ENCODE measurements at regions not wholly inside any gene's neighbourhood (a gene's known extent, or its start where the extent isn't known, plus 50 kb on each side); places are given as distances from the start of the nearest gene placed in this dataset.
"Not testable (repeated sequence)": the region's sequence is repeated elsewhere in the genome, so short reads cannot be mapped to it uniquely, and the experiment has no call there.

DNA sequence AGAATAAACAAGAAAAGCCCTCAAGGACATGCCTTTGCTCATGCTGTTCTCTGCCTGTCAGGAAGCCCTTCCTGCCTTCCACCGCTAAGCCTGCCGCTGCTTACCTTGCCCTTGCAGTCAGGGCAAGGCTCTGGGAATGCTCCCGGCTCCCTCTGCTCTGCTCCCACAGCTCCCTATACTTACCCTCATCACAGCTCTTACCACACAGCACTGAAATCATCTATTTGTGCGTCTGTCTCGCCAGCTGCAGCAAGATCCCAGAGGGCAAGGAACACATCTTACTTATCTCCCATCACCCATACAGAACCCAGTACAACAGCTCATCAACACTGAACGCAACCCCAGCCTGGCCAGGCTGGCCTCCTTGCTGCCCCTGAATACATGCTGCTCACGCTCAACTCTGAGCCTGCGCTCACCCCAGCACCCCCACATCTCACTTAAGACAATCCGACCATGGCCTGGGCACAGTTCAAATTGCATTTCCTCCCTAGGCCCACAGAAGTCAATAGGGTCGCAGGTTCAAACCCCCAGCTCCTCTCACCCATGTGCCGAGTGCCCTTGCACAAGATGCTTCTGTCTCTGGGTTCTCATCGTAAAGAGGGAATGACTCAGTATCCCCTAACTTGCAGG lies 161.8 kb downstream of the IGLL1 start:
- Histone ChIP-seq H3K9ac (no peak overlapping the region), H4K20me1 (ENCODE audit: insufficient read depth) (no peaks in the 10 kb centered on the region), H3K27me3 (ENCODE audit: insufficient read depth, low read depth) (peaks cover 5% of the 10 kb centered on the region; the same call in 1 of the 2 replicates), H3K4me3 (IDR thresholded peaks at IDR 0.05; ENCODE audit: insufficient read depth, low read depth, low read length) (no peak overlapping the region), H3K36me3 (ENCODE audit: insufficient read depth) (no peaks in the 10 kb centered on the region), H3K4me1 (ENCODE audit: low read depth, poor library complexity, severe bottlenecking) (no peaks in the 10 kb centered on the region), H3K27ac (no peak overlapping the region), H2AFZ (ENCODE audit: low read depth) (no peak overlapping the region), H3K79me2 (ENCODE audit: insufficient read depth, low read depth) (no peaks in the 10 kb centered on the region), H3K4me2 (no peak overlapping the region)
- TF ChIP-seq CTCF (conservative IDR thresholded peaks at IDR 0.05; ENCODE audit: low read depth, low read length): no peak

DNA sequence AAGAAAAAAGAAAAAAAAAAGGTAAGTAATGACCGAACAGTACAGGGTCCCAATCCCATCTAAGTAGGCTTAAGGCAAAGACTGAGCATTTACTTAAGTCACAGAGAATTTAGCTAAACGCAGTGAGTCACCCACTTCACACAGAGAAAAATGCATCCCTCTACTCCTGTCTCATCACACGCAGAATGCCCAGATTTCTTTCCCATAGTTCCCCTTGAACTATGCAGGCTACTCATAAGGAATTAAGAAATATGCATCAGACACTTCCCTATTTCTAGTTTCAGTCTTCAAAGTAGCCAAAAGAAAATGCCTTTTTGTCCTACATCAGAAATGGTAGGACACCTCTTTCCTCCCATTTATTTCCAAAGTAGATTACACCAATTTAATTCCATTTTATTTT lies 162.8 kb downstream of the IGLL1 start:
- H3K27me3 ChIP-seq (ENCODE audit: insufficient read depth, low read depth); H3K79me2 ChIP-seq (ENCODE audit: insufficient read depth, low read depth); H3K27ac ChIP-seq; H4K20me1 ChIP-seq (ENCODE audit: insufficient read depth); H3K4me2 ChIP-seq; H3K36me3 ChIP-seq (ENCODE audit: insufficient read depth); H3K9ac ChIP-seq; H3K4me3 ChIP-seq (IDR thresholded peaks at IDR 0.05; ENCODE audit: insufficient read depth, low read depth, low read length); H3K4me1 ChIP-seq (ENCODE audit: low read depth, poor library complexity, severe bottlenecking); H2AFZ ChIP-seq (ENCODE audit: low read depth): not testable (repeated sequence)

DNA sequence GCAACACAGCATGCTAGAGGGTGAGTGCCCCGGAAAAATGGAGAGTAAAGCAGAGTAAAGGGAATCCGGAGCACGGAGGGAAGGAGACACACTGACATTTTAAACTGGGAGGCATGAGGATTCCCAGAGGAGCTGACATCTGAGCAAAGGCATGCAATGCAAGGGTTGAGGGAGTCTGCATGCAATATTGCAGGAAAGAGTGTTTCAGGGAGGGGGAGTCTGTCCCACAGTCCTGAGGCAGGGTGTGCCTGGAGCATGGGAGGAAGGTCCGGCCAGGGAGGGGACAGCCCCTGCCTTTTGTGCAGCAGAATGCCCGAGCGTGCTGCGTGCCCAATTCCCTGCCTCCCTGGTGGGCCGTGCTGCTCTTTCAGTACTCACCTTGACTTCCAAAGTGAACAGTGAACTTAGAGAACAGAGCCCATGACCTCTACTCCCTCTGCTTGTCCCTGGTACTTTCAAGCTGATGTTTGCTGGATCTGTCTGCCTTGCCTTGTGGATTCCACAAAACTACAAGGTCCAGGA lies 163.9 kb downstream of the IGLL1 start:
- not testable (repeated sequence) for H3K4me2 ChIP-seq; H3K27me3 ChIP-seq (ENCODE audit: insufficient read depth, low read depth); H4K20me1 ChIP-seq (ENCODE audit: insufficient read depth); H3K27ac ChIP-seq; H3K79me2 ChIP-seq (ENCODE audit: insufficient read depth, low read depth); H3K36me3 ChIP-seq (ENCODE audit: insufficient read depth); H3K4me1 ChIP-seq (ENCODE audit: low read depth, poor library complexity, severe bottlenecking); H2AFZ ChIP-seq (ENCODE audit: low read depth); H3K4me3 ChIP-seq (IDR thresholded peaks at IDR 0.05; ENCODE audit: insufficient read depth, low read depth, low read length); H3K9ac ChIP-seq

- Histone ChIP-seq H3K4me1 (ENCODE audit: low read depth, poor library complexity, severe bottlenecking) (peaks cover 8% of the 10 kb centered on the region), H3K4me2 (no peak overlapping the region), H3K4me3 (IDR thresholded peaks at IDR 0.05; ENCODE audit: insufficient read depth, low read depth, low read length) (no peak overlapping the region), H3K79me2 (ENCODE audit: insufficient read depth, low read depth) (no peaks in the 10 kb centered on the region), H2AFZ (ENCODE audit: low read depth) (no peak overlapping the region), H4K20me1 (ENCODE audit: insufficient read depth) (no peaks in the 10 kb centered on the region), H3K36me3 (ENCODE audit: insufficient read depth) (no peaks in the 10 kb centered on the region), H3K27me3 (ENCODE audit: insufficient read depth, low read depth) (peaks cover 5% of the 10 kb centered on the region; the same call in 1 of the 2 replicates), H3K9ac (no peak overlapping the region), H3K27ac (no peak overlapping the region)
- TF ChIP-seq CTCF (conservative IDR thresholded peaks at IDR 0.05; ENCODE audit: low read depth, low read length): no peak
Observed at GRCh38 chr22:23415490-23415851, 164.6 kb downstream of the IGLL1 start.

GRCh38 chr22:23414727-23415489 lies 165.2 kb downstream of the IGLL1 start:
- Histone ChIP-seq H2AFZ (ENCODE audit: low read depth) (no peak overlapping the region), H3K27ac (no peak overlapping the region), H3K4me1 (ENCODE audit: low read depth, poor library complexity, severe bottlenecking) (peaks cover 8% of the 10 kb centered on the region), H3K27me3 (ENCODE audit: insufficient read depth, low read depth) (peaks cover 5% of the 10 kb centered on the region; the same call in 1 of the 2 replicates), H3K9ac (no peak overlapping the region), H3K4me3 (IDR thresholded peaks at IDR 0.05; ENCODE audit: insufficient read depth, low read depth, low read length) (no peak overlapping the region), H3K79me2 (ENCODE audit: insufficient read depth, low read depth) (no peaks in the 10 kb centered on the region), H4K20me1 (ENCODE audit: insufficient read depth) (no peaks in the 10 kb centered on the region), H3K36me3 (ENCODE audit: insufficient read depth) (no peaks in the 10 kb centered on the region), H3K4me2 (no peak overlapping the region)
- TF ChIP-seq CTCF (conservative IDR thresholded peaks at IDR 0.05; ENCODE audit: low read depth, low read length): no peak
